Neural cell (in vitro differentiated cells): ENCODE measurements at regions not wholly inside any gene's neighbourhood (a gene's known extent, or its start where the extent isn't known, plus 50 kb on each side); places are given as distances from the start of the nearest gene placed in this dataset.

ENCODE experiments used
- EZH2 ChIP-seq: fragments of 200-600, 300-800 bp; shearing (Covaris generic), sonication (generic); IDR thresholded peaks from 2 replicates; pipeline ENCODE4 v1.6.1; 2014; ENCODE audit warnings: antibody characterized with exemption, low read length, borderline replicate concordance, mild to moderate bottlenecking; ENCODE audit not compliant: insufficient read depth, poor library complexity, severe bottlenecking
- TF ChIP-seq, protein P1 (sequence below): fragments of 450-650 bp; IDR thresholded peaks from 2 replicates; pipeline ENCODE4 v1.5.1; 2014; ENCODE audit warnings: antibody characterized with exemption, mild to moderate bottlenecking, moderate library complexity; ENCODE audit not compliant: poor library complexity, severe bottlenecking

DNA sequence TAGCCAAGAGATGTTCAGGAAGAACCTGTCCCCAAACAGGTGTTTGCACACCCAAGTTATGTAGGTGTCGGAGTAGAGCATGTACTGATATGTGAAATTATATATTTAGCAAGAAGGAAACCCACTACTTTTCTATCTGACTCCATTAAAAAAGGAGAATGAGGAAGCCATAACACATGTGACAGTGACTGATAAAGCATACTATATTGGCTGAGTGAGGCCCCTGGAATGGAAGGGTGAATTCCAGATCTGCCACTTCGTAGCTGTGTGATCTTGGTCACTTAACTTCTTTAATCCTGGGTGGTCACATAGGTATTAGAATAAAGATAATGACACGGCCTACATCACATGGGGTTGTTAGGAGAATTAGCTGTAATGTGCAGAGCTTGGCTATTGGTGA lies 116.0 kb upstream of the MAN2A1 start:
- TF ChIP-seq EZH2: no peak
- TF ChIP-seq, protein P1, sequence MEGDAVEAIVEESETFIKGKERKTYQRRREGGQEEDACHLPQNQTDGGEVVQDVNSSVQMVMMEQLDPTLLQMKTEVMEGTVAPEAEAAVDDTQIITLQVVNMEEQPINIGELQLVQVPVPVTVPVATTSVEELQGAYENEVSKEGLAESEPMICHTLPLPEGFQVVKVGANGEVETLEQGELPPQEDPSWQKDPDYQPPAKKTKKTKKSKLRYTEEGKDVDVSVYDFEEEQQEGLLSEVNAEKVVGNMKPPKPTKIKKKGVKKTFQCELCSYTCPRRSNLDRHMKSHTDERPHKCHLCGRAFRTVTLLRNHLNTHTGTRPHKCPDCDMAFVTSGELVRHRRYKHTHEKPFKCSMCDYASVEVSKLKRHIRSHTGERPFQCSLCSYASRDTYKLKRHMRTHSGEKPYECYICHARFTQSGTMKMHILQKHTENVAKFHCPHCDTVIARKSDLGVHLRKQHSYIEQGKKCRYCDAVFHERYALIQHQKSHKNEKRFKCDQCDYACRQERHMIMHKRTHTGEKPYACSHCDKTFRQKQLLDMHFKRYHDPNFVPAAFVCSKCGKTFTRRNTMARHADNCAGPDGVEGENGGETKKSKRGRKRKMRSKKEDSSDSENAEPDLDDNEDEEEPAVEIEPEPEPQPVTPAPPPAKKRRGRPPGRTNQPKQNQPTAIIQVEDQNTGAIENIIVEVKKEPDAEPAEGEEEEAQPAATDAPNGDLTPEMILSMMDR: no peak
